Activated naive CD4-positive, alpha-beta T cell treated with Interleukin-2 at 50 U/mL for 16 hours (primary cell): ENCODE measurements at regions not wholly inside any gene's neighbourhood (a gene's known extent, or its start where the extent isn't known, plus 50 kb on each side); places are given as distances from the start of the nearest gene placed in this dataset.
A peak's percentile ranks its signal among the peaks of the same experiment; 100 is the strongest.
"Not testable (repeated sequence)": the region's sequence is repeated elsewhere in the genome, so short reads cannot be mapped to it uniquely, and the experiment has no call there.

Experiments used
- DNase-seq: peaks from one replicate; pipeline ENCODE4 v3.0.0-alpha.2; 2020

DNA sequence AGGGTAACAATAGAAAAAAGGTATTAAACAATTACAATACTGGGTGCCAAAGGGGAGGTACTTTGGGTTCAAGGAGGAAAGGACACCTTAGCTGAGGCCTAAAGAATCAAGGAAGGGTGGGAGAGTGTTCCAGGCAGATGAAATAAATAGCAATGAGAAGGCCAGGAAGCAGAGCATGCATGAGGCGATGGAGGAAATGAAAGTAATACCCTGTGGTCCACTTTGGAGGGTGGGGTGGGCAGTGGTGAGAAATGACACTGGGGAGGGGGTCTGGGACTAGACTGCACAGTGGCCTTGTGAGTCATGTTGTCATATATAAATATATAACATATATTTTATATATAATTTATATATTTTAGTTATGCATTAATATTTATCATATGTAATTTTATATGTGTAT lies 55.9 kb downstream of the BHLHE40 start:
- DNase-seq, result no peak

DNA sequence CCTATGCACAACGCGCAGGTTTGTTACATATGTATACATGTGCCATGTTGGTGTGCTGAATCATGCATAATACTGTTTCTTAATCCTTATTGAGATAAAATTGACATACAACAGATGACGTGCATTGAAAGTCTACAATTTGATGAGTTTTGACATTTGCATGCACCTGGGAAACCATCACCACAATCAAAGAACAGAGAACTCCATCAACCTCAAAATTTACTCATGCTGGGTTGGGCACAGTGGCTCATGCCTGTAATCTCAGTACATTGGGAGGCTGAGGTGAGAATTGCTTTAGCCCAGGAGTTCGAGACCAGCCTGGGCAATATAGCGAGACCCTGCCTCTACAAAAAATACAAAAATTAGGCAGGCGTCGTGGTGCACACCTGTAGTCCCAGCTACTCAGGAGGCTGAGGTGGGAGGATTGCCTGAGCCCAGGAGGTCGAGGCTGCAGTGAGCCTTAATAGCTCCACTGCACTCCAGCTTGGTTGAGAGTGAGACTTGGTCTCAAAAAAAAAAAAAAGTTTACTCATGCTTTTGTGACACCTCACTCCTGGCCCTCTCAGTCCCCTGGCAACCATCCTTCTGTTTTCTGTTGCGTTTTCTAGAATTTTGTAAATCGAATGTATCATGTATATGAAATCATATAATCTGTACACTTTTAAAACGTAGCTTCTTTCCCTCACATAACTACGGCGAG lies 56.6 kb downstream of the BHLHE40 start:
- DNase-seq, result no peak

DNA sequence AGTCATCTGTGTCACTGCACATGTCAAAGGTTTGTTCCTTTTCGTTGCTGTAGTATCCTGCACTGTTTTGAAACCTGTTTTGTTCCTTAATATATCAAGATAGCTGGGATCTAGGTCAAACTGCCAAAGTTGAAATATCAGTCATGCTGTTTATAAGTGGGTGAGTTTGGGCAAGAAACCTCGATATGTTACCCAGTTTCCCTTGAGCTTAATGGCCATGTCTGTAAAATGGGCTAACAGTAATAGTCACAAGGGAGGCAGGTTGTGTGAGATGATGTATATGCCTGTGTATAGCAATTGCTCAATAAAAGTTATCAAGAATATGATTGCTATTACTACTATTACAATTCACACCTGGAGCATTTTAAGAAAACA lies 57.1 kb downstream of the BHLHE40 start:
- DNase-seq, result no peak

DNA sequence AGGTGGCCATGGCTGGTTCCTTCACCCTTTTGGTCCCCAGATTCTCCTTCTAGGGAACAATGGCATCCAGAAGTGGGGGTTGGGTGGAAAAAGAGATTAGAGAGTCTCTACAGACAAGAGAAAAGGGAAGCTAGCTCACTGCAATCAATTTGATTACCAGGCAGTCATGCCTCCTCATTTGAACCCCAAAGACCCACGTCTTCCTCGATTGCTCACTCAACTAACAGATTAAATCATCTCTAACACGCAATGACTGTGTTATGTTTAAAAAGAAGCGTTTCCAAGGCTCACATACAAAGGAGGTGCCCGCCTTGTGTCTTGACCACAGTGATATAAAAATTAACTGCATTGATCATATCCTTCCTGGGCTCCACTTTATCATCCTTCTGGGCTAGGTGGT lies 57.6 kb downstream of the BHLHE40 start:
- DNase-seq, result no peak

DNA sequence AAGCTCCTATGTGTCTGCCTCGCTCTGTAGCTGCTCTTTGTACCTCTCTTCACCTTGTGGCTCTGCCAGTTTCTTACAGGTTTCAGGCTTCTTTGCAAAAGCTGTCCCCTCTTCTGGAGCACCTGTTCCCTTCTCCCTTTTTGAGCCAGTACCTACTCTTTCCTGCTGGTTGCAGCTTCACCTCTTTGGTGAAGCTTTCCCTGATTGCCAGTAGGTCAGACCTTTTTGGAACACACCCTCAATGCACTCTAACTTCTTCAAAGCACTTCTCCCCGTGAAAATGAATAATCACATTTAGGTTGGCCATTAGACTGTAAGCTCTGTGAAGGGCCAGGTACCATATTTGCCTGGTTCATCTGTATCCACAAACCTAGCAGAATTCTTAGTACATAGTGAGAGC lies 60.3 kb downstream of the BHLHE40 start:
- DNase-seq, result no peak

DNA sequence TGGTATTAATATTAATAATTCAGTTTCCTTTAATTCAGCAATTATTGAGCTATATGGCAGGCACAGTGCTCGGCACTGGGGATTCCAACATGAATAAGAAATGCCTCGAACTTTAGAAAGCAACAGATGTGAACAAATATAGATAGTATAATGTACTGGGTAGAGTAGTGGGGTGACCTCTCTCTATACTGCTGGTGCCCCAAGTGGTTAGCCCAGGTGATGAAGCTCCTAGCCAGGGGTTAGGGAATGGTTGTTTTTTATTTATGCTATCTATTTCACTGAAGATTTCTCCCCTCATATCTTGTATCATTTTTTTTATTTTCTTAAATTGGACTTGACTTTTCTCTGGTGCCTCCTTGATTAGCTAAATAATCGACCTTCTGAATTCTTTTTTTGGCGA lies 62.1 kb downstream of the BHLHE40 start:
- no peak for DNase-seq

DNA sequence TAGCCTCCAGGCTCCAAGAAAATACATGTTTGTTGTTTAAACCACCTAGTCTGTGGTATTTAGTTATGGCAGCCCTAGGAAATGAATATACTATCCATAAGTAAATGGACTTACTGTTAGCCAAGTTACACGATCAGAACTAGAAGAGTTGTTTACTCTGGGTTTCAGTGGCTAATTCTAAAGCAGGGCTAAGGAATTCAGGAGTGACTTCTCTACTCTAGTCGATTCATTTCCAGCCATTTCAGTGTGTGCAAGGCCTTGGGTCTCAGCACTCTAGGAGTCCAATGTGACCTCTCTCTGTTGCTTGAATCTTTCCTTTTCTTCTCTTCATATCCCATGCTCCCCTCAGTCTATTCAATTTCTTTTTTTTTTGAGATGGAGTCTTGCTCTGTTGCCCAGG lies 66.7 kb downstream of the BHLHE40 start:
- DNase-seq, result no peak

DNA sequence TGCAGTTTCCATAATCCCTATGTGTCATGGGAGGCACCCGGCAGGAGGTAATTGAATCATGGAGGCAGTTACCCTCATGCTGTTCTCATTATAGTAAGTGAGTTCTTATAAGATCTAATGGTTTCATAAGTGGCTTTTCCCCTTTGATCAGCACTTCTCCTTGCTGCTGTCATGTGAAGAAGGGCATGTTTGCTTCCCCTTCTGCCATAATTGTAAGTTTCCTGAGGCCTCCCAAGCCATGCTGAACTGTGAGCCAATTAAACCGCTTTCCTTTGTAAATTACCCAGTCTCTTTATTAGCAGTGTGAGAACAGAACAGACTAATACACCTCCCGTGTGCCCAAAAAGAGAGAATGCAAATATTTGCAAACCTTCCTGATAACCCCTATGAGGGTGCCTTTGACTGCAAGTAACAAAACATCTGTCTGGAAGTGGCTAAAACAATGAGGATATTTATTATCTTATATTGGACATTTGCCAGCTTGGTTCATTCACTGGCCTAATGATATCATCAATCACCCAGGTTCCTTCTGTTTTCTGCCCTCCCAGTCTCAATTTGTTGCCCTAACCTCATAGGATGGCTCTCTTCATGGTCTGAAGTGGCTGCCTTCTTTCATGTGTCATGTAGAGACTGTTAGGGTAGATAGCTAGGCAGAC lies 68.7 kb downstream of the BHLHE40 start:
- no peak for DNase-seq

DNA sequence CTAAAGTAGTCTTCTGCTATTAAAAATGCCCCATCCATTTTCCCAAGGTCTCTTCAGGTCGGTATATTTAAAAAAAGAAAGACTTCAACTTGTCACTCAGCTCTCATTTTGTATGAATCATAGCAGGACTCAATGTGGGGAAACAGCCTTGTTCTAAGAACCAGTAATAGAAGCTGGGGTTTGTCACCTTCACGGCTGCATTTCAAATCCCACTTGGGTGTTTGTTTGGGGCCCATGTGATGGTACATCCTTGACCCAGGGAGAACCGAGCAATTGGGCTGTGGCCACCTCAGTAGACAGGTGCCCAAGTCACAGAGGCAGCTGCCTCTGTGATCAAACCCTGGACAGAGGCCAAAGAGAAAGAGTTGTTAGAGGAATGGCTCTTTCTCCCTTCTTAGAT lies 70.3 kb upstream of the ARL8B start:
- no peak for DNase-seq

DNA sequence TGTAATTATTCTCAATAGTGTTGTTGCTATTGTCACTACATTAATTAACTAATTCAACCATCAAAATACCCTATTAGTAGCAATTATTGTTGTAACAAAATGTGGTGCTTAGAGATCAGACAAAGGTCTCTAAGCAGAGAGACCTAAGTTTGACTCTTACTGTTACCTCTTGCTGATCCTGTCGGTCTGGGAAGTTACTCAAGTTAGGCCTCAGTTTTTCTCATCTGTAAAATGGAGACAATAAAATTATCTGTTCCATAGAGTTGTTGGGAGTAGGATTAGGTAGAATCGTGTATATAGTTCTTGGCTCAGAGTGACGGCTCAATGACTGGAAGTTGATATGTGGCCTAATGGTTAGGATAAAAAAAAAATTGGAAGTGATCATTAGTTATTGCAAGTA lies 69.8 kb upstream of the ARL8B start:
- no peak for DNase-seq

DNA sequence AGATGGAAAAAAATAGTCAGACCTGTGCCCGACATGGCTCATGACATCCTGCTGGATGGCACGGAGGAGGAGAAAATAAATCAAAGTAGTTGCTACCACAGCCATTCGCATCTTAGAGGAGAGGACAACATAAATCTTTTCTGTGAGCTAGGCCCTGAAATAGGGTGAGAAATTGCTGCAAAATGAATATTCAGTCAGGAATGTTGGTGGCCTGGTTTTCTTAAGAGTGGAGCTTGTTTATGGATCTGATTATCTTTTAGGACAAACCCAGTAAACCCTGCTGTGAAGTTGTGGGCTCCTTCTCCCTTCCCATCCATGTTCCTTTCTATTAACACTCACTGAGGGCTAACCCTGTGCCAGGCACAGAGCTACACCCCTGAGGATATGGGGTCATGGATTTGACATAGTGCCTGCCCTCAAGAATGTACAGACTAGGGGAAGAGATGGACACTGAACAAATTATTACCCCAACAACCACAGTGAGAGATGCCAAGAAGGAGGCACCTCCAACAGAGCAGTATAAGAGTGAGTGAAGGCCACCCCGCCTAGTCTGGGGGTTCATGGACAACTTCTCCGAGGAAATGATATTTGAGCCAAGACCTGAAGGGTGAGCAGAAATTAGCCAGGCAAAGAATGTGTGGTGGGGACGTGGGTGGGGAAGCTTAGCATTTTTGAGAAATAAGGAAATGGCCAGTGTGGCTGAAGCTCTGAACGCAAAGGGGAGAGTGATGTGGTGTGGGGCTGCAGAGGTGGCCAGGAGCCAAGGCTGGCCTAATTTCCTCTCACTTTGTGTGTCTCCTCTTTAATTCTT lies 68.9 kb upstream of the ARL8B start:
- no peak for DNase-seq

DNA sequence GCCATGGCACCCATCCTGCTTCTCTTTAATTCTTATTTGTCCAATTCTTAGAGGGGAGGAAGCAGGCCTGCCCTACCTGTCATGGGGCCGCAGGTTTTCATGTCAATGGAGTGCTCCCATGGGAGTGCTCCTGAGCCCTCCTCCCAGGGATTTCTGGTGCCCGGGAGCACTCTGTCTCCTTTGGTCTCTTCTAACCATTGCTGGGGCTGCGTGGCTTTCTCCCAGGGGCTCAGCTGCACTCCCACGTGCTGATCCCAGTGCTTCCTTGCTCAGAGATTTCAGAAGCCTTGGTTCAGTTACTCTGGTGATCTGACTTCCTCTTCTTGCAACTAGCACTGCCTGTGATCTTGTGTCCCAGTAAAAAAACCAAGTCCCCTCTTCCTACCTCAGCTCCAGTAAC lies 68.0 kb upstream of the ARL8B start:
- DNase-seq, result no peak

DNA sequence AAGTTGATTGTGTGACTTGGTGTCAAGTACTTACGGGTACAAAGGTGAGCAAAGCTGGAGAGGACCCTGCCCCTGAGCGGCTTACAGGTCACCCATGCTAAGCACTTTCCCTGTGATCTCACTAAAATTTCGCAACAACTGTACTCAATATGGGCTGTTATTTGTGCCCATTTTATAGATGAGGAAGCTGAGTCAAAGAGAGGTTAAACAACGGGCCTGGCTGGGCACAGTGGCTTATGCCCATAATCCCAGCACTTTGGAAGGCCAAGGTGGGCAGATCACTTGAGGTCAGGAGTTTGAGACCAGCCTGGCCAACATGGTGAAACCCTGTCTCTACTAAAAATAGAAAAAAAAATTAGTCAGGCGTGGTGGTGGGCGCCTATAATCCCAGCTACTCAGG lies 67.5 kb upstream of the ARL8B start:
- DNase-seq, result not testable (repeated sequence)

DNA sequence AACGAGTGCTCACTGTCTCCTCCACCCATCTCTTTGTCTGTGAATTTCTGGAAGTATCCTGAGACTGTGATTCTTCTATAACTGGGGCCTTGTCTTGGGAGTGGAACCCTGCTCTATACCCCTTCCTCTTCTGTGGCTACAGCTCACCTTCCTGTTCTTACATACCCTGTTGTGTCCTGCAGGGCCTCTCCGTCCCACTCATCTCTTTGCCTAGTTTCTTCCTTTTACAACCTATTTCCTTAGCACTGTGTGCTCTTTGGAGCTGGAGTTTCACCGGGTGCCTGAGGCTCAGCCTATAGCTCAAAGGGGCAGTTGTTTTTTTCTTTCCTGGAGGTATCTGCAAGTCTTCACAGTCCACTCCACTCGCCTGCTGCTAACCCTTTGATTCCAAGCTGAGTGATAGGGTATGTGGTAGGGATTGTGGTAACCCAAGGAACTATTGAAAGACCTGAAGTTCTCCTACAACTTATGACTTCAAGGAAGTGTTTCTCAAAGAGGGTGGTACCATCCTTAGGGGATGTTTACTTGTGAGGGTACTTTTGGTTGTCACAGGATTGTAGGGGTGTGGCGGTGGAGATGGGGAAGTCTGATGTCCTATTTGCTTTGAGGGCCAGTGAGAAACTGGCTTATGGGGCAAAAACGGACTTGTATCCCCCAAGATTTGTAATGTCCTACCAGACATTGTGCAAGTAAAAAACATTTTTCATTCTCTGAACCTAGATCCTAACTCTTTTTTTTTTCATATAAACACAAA lies 66.6 kb upstream of the ARL8B start:
- DNase-seq, result no peak

DNA sequence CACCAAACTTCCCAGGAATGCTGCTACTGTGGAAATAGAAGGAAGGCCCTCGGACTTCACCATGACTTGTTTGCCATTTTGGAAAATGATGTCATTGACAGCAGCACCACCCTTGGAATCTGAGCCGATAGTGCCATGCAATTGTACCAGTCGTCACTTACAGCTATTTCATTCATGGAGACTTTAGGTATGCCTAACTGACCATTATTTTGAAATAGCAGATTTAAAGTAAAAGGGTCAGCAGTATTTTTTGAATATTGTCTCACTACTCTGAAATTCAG lies 66.0 kb upstream of the ARL8B start:
- DNase-seq, result no peak

DNA sequence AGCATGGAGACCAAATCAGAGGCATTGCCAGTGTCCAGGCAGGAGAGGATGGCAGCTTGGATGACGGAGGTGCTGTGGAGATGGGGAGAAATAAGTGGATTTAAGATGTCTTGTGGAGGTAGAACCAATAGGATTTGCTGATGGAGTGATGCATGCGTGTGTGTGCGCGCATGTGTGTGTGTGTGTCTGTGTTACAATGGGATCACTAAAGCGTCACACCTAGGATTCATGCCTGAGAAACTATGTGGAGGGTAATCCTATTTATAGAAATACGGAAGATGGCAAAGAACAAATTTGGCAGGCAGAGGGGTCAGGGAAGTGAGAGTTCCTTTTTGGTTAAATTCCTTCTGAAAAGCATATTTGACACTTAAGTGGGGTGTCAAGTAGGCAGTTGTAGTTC lies 64.8 kb upstream of the ARL8B start:
- no peak for DNase-seq

DNA sequence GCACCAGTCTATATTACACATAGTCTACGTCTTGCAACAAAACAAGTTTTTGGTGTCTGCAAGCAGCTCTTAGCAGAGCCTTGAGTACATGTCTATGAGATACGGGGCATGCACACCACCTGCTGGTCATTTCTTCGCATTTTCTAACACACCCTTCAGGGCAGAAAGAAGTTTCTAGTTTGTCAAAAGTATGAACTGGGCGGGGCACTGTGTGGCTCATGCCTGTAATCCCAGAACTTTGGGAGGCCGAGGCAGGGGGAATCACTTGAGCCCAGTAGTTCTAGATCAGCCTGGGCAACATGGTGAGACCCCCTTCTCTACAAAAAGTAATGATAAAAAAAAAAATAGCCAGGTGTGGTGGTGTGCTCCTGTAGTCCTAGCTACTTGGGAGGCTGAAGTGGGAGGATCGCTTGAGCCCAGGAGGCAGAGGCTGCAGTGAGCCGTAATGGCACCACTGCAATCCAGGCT lies 64.2 kb upstream of the ARL8B start:
- peak; percentile 75 for DNase-seq

DNA sequence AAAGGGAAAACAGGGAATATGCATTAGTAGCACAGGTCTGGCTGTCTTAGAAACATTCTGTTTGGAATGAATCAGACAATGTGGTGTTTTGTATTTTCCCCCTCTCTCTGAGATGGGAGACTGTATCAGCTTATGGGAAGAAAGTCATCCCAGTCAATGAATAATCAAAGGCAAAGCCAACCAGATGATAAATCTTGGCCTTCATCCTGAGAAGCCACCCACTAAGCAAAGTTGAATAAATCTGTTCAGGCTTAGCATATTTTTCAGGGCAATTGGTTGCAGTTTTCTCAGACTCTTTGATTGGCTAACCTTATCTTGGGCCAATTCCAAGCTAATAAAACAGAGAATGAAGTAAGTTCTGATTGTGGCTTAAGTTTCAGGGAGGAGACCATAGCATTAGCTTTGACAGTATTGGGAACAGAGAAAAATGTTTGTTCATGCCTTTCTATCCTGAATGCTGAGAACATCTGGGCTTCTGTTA lies 63.6 kb upstream of the ARL8B start:
- DNase-seq, result no peak

DNA sequence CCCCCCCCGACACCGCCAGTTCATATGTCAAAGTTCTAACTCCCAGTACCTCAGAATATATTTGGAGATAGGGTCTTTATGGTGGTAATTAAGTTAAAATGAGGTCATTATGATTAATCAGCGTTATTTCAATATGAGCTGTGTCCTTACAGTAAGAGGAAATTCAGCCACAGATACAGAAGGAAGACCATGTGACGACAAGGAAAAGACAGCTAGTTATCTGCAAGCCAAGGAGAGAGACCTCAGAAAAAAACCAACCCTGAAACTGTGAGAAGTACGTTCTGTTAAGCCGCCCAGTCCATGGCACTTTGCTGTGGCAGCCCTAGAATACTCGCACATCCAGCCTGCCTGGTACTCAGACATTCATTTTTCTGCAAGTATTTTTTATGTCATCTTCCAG lies 62.3 kb upstream of the ARL8B start:
- no peak for DNase-seq

DNA sequence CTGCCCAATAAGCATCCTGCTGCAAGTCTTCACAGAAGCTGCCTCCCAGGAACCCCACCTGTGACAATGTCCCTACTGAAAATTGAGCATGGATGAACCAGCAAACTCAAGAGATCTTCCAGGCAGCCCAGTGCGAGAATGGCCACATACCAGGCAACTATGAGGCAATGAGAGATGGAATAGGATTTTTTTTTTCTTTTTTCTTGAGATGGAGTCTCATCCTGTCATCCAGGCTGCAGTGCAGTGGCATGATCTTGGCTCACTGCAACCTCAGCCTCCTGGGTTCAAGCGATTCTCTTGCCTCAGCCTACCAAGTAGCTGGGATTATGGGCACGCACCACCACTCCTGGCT lies 60.9 kb upstream of the ARL8B start:
- no peak for DNase-seq

DNA sequence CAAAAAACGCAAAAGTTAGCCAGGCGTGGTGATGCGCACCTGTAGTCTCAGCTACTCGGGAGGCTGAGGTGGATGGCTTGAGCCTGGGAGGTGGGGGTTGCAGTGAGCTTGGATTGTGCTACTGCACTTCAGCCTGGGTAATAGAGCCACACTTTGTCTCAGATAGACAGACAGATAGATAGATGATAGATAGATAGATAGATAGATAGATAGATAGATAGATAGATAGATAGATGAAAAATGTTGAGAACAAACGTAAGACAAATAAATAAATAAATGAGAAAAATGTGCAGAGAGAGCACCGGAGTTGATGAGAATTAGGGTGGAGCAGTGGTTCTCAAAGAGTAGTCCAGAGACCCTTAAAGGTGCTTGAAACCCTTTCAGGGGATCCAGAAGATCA lies 58.4 kb upstream of the ARL8B start:
- no peak for DNase-seq

DNA sequence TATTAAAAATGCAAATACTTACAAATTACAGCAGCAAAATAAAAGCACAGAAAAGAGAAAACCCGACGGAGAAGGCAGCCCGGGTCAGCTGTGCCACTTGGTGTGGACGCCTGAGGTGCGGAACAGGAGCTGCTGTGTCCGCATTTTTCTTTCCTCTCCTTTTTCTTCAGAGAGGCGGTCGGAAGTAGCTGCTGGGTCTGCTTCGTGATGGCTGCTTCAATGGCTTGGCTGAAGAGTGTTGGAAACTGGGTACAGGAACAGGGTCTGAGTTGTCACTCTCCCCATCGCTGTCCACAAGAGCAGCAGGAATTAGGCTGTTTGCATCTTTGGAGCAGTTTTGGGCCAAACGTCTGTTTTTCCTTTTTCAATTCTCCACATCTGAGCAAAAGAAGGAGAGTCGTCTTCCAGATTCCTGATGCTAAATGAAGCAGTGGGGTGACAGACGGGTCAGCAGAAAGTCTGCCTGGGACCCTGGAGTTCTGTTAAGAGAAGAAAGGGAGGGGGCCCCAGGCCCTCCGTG lies 53.5 kb upstream of the ARL8B start:
- DNase-seq, result no peak

DNA sequence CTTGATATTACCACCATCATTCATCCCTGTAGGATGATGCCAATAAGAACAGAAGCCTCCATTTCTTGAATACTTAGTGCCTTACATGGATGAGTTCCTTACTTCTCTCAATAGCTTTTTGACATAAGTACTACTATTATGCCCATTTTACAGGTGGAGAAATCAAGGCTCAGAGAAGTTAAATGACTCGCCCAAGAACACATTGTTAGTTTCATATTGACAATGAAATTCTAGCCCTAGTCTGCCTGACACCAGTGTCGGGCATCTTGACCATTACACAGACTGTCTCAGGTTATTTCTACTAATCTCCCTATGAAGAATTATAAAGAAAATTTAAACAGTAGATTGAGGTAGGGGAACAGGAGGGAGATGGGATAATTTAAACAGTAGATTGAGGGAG lies 52.5 kb upstream of the ARL8B start:
- DNase-seq, result no peak
